GM21528 (cell line): ENCODE measurements at regions not wholly inside any gene's neighbourhood (a gene's known extent, or its start where the extent isn't known, plus 50 kb on each side); places are given as distances from the start of the nearest gene placed in this dataset.

Experiments used
- ATAC-seq: cut with Tn5 transposase; IDR thresholded peaks from one replicate; pipeline ENCODE4 v1.9.1; 2021; ENCODE audit warnings: mild to moderate bottlenecking, moderate library complexity; ENCODE audit not compliant: unreplicated experiment, low FRiP score

DNA sequence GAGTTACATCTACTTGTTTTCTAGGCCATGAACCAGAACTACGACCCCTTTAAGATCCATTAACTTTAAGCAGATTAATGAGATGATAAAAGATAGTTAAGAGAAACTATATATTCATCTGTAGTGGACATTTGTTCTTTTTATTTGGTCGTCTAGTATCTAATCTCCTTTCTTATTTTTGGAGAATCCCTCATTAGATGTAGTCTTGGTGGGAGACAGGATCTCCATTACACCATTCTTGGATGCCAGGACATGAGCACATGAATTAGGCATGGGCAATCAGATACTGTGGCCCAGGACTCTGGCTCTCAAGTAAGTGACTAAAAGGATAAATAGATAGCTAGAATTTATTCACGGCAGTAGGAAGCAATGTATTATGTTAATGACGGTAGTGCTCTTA lies 245.0 kb downstream of the ATP23 start:
- ATAC-seq = no peak

DNA sequence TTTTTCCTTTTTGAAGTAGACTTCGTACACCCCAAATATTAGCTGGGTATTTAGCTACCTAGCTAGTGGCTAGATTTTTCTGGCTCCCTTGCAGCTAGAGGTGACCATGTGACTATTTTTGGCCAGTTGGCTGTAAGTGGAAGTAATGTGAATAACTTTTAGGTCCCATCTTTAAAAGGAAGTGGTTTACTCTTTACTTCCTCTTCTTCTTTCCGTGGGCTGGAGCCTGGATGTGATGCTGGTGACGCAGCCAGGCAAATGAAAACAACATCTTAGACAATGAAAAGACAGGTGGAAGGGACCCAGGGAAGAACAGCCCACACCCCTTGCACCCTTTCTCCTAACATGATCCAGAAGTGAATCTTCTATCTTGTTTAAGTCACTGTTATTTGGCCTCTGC lies 245.5 kb downstream of the ATP23 start:
- no peak for ATAC-seq

DNA sequence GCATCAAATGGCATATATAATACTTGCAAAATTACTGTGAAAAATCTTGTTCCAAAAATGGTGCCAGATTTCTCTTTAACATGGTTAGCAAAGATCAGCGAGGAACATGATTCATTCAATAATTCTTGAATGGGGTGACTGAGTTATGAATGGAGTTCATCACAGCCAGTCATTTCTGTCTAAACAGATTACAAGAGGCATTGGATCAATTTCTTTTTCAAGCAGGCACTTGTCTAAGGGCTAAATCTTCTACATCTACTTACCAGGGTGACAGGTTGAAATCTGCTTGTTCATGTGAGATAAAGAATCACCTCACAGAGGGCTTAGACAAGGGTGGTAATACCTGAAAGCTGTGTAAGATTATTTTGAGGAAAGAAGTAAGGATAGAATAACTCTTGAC lies 247.7 kb downstream of the ATP23 start:
- ATAC-seq = no peak

DNA sequence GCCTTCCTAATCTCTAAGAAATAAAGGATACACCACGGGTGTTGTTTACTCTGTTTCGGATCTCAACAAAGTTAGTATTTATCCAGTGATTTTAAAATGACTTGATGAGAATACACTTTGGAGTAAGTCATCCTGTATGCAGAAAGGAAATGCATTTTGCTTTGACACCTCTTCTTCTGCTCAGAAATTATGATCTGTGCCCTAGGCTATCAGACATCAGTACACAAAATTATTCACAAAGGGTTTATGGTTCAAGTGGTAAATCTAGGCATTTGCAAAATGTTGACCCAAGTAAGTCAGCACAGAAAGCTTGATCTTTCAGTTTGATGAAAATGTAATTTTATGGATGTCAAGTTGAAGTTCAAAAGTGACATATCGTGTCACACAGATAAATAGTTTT lies 248.5 kb downstream of the ATP23 start:
- ATAC-seq = no peak

DNA sequence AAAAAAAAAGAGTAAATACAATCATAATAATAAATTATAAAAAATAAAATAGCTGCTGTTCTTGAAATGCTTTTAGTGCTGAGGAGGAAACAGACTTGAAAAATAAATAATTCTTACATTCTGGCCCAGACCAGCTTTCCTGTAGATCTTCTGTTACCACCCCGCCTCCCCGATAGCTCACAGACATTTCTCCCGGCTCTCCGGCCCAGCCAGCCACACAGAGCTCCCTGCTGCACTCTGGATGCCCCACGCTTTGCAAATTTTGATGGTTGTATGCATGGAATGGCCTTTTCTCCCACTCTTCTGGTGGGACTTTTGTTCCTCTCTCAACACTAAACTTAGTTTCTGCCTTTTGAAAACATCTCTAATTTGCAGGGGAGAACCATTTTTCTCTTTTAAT lies 249.3 kb downstream of the ATP23 start:
- ATAC-seq = no peak

DNA sequence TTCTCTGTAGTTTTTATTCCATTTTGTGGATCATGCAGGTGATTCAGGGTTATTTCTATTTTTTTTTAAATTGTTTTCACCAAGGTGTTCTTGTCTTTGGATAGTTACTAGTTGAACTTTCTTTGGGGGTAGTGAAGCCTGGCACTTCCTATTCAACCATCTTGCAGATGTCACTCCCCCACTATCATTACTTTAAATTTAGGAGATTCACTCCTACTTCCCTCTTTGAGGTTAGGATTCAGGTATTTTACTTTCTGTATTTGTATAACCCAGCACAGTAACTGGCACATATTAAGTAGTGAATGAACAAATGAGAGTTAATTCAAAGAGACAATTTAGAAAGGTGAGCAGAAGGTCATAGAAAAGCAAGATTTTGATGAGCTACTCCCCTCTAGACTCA lies 255.6 kb downstream of the ATP23 start:
- no peak for ATAC-seq

DNA sequence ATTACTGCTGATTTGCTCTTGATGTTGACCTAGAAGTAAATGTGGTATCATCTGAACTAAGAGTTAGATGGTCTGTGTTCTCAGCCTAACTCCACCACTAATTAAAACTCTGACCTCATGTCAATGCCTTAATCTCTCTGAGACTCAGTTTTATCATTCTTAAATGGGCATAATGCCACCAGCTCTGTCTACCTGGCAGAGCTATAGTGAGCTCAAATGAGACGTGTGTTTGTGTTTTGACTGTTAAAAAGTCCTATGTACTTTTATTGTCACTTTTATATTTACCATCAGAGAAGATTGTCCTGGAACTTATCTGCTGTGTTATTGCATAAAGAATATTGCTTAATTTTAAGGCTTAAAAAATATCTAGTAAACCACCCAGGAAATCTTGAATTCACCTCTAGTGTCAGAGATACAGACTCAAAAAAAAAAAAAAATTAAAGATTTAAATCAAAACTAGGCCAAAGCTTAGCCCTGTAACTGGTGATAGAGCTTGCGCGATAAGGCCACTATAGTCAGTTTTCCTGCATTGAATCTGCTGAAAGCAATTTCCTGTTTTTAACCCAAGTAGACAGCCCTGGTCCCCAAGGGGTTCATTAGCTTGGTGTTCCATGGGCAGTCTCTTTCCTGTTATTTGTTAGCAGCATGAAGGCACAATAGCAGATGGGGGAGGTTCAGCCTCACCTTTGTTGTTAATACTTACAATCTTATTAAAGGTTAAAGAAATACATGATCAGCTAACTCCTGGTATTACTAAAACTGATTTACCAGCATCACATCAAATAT lies 261.8 kb downstream of the ATP23 start:
- ATAC-seq = no peak

DNA sequence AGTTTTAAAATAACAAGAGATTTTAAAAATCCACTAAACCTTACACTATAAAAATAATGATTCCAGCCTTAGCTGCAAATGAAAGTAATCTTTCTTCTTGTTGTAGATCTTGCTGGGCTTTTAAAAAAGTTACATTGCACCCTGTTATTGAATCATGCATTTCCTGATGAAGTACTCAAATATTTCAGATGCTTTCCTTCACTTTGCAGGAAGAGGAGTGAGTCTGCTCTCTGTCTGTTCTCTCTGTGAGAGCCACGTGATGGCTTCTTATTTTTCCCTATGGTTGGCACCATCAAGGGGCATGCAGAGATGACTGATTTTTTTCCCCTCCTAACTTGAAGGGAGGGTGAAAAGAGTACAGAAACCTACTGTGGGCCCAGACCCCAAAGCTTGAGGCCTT lies 262.7 kb downstream of the ATP23 start:
- ATAC-seq = no peak

DNA sequence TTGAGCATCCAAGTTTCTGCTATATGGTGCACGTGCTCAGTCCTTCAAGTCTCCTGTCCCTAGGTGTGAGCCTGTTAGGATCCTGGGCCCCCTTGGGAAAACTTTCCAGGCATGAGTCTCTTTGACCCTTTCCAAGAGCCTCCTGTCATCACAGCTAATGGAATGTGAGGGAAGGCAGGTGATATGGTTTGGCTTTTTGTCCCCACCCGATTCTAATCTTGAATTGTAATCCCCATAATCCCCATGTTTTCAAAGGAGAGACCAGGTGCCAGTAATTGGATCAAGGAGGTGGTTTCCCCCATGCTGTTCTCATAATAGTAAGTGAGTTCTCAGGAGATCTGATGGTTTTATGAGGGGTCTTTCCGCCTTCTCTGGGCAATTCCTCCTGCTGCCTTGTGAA lies 265.5 kb downstream of the ATP23 start:
- ATAC-seq = no peak

DNA sequence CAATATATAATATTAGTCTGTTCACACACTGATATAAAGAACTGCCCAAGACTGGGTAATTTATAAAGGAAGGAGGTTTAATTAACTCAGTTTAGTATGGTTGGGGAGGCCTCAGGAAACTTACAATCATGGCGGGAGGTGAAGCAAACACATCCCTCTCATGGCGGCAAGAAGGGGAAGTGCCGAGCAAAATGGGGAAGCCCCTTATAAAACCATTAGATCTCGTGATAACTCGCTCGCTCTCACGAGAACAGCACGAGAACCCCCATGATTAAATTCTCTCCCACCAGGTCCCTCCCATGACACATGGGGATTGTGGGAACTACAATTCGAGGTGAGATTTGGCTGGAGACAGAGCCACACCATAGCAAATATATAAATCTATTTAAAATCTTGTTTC lies 269.8 kb downstream of the ATP23 start:
- no peak for ATAC-seq

DNA sequence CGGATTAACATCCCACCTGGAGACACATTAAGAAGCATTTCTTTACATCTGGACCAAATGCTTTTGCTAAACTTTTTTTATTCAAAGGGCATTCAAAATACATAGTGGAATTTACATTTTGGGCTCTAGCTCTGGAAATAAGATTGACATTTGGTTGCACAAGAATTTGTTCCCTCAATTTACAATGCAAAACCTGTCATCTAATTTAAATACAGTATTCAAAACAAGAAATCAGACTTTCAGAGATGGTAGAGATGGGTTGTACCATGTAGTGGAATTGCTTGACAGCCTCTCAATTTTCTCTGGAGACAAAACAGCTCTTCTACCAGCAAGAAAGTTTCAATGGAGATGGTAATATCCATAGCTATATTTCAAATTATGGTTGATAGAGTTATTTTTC lies 275.8 kb downstream of the ATP23 start:
- ATAC-seq = no peak

DNA sequence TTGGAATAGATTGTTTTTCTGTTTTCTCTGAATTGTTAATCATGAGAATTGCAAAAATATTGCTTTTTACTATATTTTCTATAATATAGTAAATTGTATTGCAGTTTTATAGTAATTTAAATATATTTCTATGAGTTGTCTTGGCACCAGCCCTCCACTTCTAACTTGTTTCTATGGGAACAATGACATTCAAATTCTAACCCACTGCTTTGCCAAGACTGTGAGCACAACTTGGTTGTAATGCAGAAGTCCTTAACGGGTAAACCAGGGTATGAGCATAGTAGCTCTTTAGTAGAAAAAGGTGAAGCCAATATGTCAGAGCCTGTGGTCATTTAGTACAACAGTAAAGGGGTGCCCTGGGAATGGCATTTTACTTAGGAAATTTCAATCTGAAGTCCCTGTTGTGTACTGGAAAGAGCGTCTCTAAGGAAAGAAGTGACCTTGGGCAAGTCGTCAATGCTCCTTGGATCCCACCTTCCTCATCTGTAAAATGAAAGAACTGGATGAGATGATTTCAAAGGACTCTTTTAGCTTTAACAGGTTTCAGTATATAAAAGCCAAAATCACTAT lies 283.3 kb downstream of the ATP23 start:
- no peak for ATAC-seq

DNA sequence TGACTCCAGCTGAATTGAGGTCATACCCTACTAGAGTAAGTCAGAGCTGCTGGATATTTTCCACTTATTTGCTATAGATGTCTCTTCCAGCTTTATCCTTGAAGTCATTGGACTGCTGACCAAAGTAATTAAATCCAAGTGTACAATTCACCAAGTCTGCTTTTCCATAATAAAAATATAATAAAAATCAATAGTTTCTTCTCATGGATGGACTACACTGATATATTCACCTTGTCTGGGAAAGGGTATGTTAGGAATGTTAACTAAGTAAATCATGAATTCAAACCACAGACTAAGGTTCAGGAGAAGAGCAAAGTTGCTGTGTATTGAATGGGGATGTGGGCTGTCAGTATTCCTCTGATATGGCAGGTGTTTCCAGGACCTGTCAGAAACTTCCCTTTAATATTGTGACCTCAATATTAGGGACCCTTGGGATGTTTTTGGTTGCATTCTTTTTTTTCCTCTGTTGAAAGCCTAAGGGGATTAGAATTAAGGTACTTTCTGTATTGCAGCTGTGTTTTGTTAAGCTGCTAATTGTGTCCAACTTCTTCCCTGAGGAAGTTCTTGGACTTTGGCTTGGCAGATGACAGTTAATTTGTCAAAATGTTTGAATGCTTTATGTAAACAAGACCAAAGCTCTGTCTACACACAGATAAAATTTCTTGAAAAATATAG lies 284.0 kb downstream of the ATP23 start:
- ATAC-seq = no peak

DNA sequence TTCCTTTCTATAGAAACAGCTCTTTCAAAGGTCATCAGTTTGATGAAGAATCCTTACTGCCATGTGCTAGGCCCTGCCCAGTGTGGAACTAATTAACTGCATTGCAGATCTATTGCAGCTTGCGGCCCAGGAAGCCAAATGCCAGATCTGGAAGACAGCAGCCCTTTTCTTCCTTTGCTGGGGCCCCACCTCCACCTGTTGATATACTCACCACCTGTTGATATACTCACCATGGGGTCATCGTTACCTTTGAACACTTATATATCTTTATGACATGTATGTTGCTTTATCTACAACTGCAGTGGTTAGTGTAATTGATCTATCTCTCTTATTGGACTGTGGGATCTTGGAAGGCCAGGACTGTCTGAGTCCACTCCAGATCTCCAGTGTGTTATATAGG lies 292.5 kb downstream of the ATP23 start:
- ATAC-seq = no peak

DNA sequence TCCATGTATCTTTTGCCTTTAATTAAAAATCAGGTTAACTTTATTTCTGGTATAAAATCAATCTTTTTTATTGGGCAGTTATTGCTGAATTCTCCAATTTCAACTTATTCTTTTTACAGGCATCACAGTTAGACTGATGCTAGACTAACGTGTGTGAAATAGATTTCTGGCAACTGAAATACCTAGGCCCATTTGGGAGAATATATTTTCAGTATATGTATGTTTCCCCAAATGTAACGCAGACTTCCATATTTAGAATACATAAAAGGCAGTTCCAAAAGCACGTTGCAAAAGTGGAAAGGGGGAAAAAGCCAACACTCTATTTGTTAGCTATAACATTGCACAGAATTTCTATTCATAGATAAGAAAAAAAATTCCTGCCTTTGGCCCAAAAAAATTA lies 297.0 kb downstream of the ATP23 start:
- no peak for ATAC-seq

DNA sequence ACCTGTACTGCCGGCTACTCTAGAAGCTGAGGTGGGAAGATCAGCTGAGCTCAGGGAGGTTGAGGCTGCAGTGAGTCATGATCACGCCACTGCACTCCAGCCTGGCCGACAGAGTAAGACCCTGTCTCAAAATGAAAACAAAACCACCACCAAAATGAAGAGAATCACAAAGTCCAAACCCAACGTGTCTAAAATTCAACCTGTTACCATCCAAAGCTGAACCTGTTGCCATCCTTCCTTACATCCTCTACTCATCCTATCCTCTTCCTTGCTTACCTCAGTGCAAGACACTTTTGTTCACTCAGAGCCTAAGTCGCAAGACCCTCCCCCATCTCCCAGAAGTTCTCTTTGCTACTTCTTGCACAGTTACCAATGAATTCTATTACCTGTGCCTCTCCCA lies 299.7 kb downstream of the ATP23 start:
- ATAC-seq = no peak

DNA sequence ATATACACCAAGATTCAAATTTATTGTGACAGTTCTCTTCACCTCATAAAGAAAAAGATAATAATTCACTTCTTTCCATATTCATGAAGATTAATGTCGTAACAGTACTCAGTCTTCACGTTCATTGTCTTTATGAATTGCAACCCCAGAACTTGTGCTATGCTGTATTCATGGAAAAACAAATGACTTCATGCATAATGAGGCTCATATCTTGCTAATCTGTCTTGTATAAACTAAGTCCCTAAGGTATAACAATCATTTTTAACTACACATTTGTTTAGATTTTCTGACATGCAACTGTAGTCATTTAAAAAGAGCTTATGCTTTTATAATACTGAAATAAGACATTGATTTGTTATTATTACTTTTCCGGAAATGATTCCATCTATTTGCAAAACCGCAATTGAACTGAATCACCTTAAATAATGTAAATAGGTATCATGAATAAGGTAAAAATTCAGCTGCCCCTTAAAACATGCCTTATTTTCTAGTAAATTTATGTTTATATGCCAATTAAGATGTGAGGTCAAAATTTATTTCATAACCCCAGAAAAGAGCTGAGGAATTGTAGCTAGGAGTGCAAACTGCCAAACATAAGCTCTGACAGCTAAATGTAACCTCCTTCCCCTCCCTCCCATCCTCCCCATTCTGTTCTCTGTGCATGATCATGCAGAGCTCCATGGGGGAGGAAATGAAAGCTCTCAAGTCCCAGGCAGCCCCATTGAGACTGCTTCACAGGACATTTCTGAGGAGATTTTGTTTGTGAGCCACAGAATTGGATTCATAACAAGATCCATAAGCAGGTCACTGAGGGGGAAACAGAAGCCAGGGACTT lies 301.6 kb downstream of the ATP23 start:
- no peak for ATAC-seq

DNA sequence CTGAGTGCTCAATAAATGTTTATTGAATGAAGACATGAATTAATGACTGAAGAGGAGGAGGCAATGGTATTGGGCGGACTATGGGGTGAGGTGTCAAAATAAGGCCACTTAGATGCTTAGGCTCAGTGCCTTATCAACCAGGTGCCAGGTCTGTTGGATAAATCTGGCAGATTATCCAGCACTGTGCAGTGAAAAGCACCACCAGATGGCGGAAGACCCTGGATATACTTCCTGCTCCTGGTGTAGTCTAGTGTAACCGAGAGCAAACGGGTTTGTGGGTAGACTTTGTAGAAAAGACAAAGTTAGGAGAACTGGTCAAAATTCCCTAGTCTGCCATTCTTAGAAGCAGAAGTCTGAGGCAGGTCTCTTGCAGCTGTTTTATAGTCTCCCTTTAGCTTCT lies 306.3 kb downstream of the ATP23 start:
- ATAC-seq = no peak

DNA sequence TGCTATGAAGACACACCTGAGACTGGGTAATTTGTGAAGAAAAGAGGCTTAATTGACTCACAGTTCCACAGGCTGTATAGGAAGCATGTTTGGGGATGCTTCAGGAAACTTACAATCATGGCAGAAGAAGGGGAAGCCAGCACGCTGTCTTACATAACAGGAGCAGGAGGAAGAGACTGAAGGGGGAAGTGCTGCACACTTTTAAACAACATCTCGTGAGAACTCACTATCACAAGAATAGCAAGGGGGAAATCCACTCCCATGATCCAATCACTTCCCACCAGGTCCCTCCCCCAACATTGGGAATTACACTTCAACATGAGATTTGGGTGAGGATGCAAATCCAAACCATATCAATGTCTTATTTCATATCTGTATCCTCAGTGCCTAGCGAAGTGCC lies 307.2 kb downstream of the ATP23 start:
- no peak for ATAC-seq

DNA sequence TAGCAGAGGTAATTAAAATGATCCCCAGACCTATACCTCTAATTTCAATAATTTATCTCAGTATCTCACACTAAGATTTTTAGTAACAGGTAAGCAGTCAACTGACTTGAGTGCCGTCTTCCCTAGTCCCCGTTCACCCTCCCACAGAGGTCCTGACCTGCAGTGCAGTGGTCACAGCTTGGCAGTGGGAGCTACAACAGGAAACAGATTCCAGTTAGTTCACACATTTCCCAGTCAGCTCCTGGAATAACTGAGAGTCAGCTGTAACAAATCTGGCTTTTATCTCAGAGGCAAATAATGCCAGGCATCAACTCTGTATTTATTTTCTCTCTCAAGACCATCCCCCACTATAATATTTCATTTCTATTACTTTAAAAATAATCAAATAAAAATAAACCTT lies 308.2 kb downstream of the ATP23 start:
- ATAC-seq = no peak

DNA sequence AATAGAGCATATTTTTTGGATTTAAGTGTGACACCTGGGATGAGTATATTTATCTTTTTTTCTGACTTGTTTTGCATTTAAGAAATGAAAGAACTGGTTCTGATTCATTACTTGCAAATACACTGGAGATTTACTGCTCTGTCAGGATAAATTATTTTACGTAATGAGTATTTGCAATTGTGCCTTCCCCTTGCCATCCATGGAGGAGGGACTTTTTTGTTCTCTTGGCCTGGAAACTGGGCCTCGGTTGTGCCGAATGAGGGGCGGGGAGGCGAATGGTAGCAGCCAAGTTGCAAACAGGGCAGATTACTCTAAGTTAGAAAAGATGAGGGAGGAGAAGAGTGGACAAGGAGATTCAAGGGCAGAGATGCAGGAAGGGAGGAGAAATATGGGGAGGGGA lies 308.7 kb downstream of the ATP23 start:
- ATAC-seq = no peak
